ENCODE measurements at regions not wholly inside any gene's neighbourhood (a gene's known extent, or its start where the extent isn't known, plus 50 kb on each side); places are given as distances from the start of the nearest gene placed in this dataset.
"Not testable (repeated sequence)": the region's sequence is repeated elsewhere in the genome, so short reads cannot be mapped to it uniquely, and the experiment has no call there.

GRCh38 chr7:109498131-109498530, 928.5 kb downstream of the DNAJB9 start:
- DNase-seq, result no peak

GRCh38 chr7:109503421-109503820, 933.7 kb downstream of the DNAJB9 start:
- no peak for DNase-seq

- DNase-seq, result no peak
These were observed 952.9 kb downstream of the DNAJB9 start for GRCh38 chr7:109522585-109522984.

- DNase-seq, result no peak
These were observed 958.2 kb downstream of the DNAJB9 start for GRCh38 chr7:109527833-109528232.

- no peak for DNase-seq
These were observed 960.0 kb downstream of the DNAJB9 start for GRCh38 chr7:109529712-109530111.

- no peak for DNase-seq
These were observed 962.8 kb downstream of the DNAJB9 start for GRCh38 chr7:109532262-109532992.

GRCh38 chr7:109545686-109546085, 976.0 kb downstream of the DNAJB9 start:
- DNase-seq, result no peak

GRCh38 chr7:109549471-109550193, 980.0 kb downstream of the DNAJB9 start:
- no peak for DNase-seq

- DNase-seq, result no peak
These were observed 982.3 kb downstream of the DNAJB9 start for GRCh38 chr7:109552017-109552416.

- DNase-seq, result no peak
These were observed 1007.6 kb downstream of the DNAJB9 start for GRCh38 chr7:109577265-109577664.

- no peak for DNase-seq
These were observed 1010.2 kb downstream of the DNAJB9 start for GRCh38 chr7:109579901-109580300.

- no peak for DNase-seq
These were observed 1012.5 kb downstream of the DNAJB9 start for GRCh38 chr7:109582211-109582610.

GRCh38 chr7:109596948-109597347, 1027.3 kb downstream of the DNAJB9 start:
- not testable (repeated sequence) for DNase-seq

- no peak for DNase-seq
These were observed 1042.0 kb downstream of the DNAJB9 start for GRCh38 chr7:109611656-109612055.

- DNase-seq, result no peak
These were observed 1046.9 kb downstream of the DNAJB9 start for GRCh38 chr7:109616551-109617069.

- no peak for DNase-seq
These were observed 1052.6 kb downstream of the DNAJB9 start for GRCh38 chr7:109622320-109622719.

- DNase-seq, result not testable (repeated sequence)
These were observed 1063.2 kb downstream of the DNAJB9 start for GRCh38 chr7:109632890-109633289.

GRCh38 chr7:109635374-109635773, 1065.7 kb downstream of the DNAJB9 start:
- DNase-seq, result no peak

GRCh38 chr7:109637428-109637990, 1067.8 kb downstream of the DNAJB9 start:
- no peak for DNase-seq

GRCh38 chr7:109638321-109638720, 1068.6 kb downstream of the DNAJB9 start:
- no peak for DNase-seq

GRCh38 chr7:109639561-109639960, 1069.9 kb downstream of the DNAJB9 start:
- DNase-seq, result no peak

GRCh38 chr7:109641445-109641844, 1071.8 kb downstream of the DNAJB9 start:
- no peak for DNase-seq

- no peak for DNase-seq
These were observed 1076.5 kb downstream of the DNAJB9 start for GRCh38 chr7:109646124-109646523.

GRCh38 chr7:109646594-109646993, 1076.9 kb downstream of the DNAJB9 start:
- not testable (repeated sequence) for DNase-seq
